SK-N-SH treated with all-trans-retinoic acid at 6 μM for 48 hours (cell line): ENCODE measurements at regions not wholly inside any gene's neighbourhood (a gene's known extent, or its start where the extent isn't known, plus 50 kb on each side); places are given as distances from the start of the nearest gene placed in this dataset.

ENCODE experiments used
- ARNTL ChIP-seq: fragments of 450-650 bp; formaldehyde crosslinking; IDR thresholded peaks from 2 replicates; pipeline ENCODE4 v1.5.0; 2020; ENCODE audit warnings: low read depth, mild to moderate bottlenecking, moderate library complexity, borderline replicate concordance
- CREB5 ChIP-seq: fragments of 250-450 bp; sonication (Bioruptor Pico); IDR thresholded peaks from 2 replicates; pipeline ENCODE4 v1.5.1; 2020; ENCODE audit warnings: low read depth, mild to moderate bottlenecking, moderate library complexity
- ESRRG ChIP-seq: fragments of 250-450 bp; sonication (Bioruptor Pico); IDR thresholded peaks from 2 replicates; pipeline ENCODE4 v1.6.1; 2021; ENCODE audit warnings: mild to moderate bottlenecking
- GLIS3 ChIP-seq: fragments of 250-450 bp; sonication (Bioruptor Pico); IDR thresholded peaks from 2 replicates; pipeline ENCODE4 v1.5.0; 2020; ENCODE audit warnings: mild to moderate bottlenecking, moderate library complexity
- ISL1 ChIP-seq: fragments of 250-450 bp; sonication (Bioruptor Pico); IDR thresholded peaks from 2 replicates; pipeline ENCODE4 v2.1.2; 2022; ENCODE audit warnings: mild to moderate bottlenecking, moderate library complexity
- PATZ1 ChIP-seq: fragments of 250-450 bp; sonication (Bioruptor Pico); IDR thresholded peaks from 2 replicates; pipeline ENCODE4 v1.8.0; 2020; ENCODE audit warnings: mild to moderate bottlenecking, moderate library complexity, borderline replicate concordance
- POU6F1 ChIP-seq: fragments of 250-450 bp; sonication (Bioruptor Pico); IDR thresholded peaks from 2 replicates; pipeline ENCODE4 v1.8.0; 2021; ENCODE audit warnings: low read depth, mild to moderate bottlenecking, moderate library complexity, borderline replicate concordance
- ZC3H10 ChIP-seq: fragments of 250-450 bp; sonication (Bioruptor Pico); IDR thresholded peaks from 2 replicates; pipeline ENCODE4 v1.5.1; 2021; ENCODE audit warnings: mild to moderate bottlenecking, moderate library complexity
- ZFP3 ChIP-seq: fragments of 250-450 bp; sonication (Bioruptor Pico); IDR thresholded peaks from 2 replicates; pipeline ENCODE4 v1.5.0; 2020; ENCODE audit warnings: mild to moderate bottlenecking, moderate library complexity
- ZFP30 ChIP-seq: fragments of 450-650 bp; formaldehyde crosslinking; IDR thresholded peaks from 2 replicates; pipeline ENCODE4 v1.5.0; 2022; ENCODE audit warnings: mild to moderate bottlenecking, moderate library complexity
- ZNF565 ChIP-seq: fragments of 450-650 bp; formaldehyde crosslinking; conservative IDR thresholded peaks from 2 replicates; pipeline ENCODE4 v1.5.0; 2020; ENCODE audit warnings: low read depth, mild to moderate bottlenecking, moderate library complexity
- ZNF70 ChIP-seq: fragments of 450-650 bp; formaldehyde crosslinking; IDR thresholded peaks from 2 replicates; pipeline ENCODE4 v1.5.0; 2020; ENCODE audit warnings: mild to moderate bottlenecking, moderate library complexity

GRCh38 chr2:155733091-155733853 lies 599.2 kb downstream of the NR4A2 start:
- no peak for TF ChIP-seq POU6F1 (CRISPR knock-in tag)
- TF ChIP-seq ZFP3 (CRISPR knock-in tag): no peak
- no peak for TF ChIP-seq ARNTL (CRISPR knock-in tag)
- TF ChIP-seq ZNF70: no peak
- TF ChIP-seq ESRRG (CRISPR knock-in tag): no peak
- TF ChIP-seq GLIS3: no peak
- no peak for TF ChIP-seq ZC3H10 (CRISPR knock-in tag)
- no peak for TF ChIP-seq PATZ1 (CRISPR knock-in tag)
- TF ChIP-seq CREB5 (CRISPR knock-in tag): no peak
- TF ChIP-seq ISL1 (CRISPR knock-in tag): no peak
- no peak for TF ChIP-seq ZNF565 (CRISPR knock-in tag)
- TF ChIP-seq ZFP30 (CRISPR knock-in tag): no peak
